Left hindlimb (tissue), 1 donor: ENCODE measurements at regions not wholly inside any gene's neighbourhood (a gene's known extent, or its start where the extent isn't known, plus 50 kb on each side); places are given as distances from the start of the nearest gene placed in this dataset.

Experiments
- DNase-seq: peaks from one replicate; pipeline ENCODE4 v3.0.0-alpha.2; 2018

DNA sequence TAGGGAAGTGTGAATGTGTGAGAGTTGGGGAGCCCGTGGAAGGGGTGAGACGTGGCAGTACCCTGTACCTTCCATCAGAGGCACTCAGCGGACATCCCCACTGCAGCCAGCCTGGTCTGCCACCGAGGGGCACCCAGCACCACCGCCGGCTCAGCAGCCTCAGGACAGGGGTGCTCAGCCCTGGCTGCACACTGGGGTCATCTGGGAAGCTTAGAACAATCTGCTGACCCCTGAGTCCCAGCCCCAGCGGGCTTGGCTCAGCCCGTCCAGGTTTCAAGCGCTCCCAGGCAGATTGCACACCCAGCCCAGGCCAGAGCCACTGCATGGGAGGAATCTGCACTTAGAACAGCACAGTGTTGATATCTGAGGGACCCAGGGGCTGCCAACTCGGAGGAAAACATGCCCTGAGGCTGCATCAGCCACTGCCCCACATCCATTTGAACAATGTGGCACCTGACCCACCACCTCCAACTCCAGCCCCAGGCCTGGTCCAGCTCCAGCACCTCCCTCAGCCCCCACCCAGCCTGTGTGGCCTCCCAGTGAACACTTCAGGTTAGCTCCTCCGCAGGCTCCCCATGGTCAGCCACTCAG is 147.1 kb upstream of the OTOS start:
- no peak for DNase-seq

DNA sequence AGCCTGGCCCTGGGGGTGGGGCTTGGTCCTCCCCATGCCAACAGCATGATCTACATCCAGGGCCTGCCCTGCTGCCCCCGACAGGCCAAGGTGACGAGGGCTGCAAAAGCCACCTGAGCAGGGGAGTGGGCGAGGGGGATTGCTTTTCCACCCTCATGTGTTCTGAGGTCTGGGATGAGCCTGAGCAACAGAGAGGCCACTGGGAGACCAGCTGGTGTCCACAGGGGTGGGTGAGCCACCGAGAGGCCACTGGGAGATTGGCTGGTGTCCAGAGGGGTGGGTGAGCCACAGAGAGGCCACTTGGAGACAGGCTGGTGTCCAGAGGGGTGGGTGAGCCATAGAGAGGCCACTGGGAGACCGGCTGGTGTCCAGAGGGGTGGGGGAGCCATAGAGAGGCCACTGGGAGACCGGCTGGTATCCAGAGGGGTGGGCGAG is 147.4 kb upstream of the GPC1 start:
- no peak for DNase-seq

DNA sequence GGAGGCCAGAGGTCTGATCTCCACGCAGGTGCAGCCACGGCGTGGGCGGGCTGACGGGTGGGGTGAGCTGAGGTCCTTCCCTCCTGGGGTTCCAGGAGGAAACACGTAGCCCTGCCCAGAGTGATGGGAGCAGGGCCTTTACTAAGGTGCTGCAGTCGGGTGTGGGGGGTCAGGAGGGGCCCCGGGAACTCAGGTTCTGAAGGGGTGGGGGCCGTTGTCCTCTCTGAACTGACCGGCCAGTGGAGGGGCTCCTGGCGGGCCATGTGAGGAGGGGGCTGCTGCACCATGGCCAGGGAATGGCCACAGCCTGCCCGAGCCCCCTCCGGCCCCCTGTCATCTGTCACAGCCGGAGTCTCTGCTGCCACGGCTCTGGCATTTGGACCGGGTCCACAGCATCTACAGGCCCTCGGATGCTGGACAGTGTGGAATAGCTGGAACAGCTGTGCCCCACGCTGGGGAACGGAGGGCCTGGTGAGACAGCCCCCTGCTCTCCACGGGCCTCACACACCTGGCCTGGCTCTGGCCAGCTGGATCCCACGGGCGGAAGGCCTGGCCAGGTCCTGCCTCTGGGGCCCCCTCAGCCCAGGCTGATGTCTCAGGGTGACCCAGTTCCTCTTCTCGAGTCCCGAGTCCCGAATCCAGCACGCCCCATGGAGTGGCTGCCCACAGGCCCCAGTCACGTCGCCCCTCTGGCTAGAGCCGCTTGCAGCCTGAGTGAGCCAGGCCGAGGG is 145.6 kb upstream of the GPC1 start:
- DNase-seq = no peak

DNA sequence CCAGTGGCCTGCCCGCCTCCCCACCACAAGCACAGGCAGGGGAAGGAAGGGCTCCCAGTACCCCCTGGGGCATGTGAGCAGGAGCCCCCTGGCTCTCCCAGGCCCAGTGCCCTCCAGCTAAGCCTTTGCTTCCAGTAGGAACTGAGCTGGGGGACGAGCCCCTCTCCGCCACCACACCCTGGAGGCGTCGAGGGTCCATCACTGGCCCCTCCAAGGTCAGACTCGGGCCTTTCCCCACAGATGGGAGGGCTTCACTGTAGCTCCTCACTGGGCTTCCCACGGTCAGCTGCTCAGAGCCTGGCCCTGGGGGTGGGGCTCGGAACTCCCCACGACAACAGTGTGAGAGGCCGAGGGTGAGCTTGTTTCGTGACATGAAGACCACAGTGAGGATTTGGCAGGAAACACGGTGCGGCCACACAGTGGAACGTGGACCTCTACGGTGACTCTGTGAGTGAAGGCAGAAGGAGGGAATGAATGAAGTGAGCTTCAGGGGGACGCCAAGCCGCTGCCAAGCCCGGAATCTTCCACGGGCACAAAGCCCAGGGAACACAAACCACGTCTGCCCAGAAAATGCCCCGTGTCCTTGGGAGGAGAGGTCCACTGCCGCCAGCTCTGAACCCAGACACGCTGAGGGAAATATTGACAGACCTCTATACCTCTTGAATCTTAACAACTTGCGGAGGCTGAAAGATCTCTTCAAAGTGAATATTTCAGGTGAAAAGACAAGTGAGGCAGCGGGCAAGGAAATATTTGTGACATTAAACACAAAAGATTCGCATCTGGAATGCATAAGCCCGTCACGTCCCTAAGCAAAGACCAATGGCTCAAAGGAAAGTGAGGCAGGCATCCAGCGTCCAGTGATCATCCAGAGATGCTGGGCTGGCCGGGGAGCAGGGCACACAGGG is 144.8 kb upstream of the GPC1 start:
- no peak for DNase-seq

DNA sequence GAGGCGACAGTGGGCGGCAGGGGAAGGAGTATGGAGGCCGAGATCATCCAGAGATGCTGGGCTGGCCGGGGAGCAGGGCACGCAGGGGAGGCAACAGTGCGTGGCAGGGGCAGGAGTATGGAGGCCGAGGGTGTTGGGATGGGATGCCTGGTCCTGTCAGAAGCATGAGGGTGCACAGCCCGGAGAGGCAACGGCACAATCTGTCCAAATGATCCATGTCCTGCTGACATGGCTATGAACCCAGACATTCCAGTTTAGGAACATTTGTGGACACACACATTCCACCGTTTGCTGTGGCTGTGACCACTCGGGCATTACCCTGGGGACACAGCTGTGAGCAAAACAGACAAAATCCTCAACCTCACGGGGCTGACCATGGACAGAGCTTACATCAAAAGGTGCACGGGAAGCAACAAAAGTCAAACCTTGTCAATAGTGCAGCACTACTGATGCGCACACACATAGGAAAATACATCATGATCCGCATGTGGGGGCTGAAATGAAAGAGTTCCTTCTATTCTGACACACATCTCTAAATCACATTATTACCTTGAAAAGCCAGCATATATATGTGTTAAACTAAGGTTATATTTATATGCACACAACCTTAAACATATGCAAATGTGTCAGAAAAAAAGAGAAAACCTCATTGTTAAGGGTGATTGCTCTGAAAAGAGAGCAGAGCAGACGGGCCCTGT is 144.0 kb upstream of the GPC1 start:
- DNase-seq = no peak

DNA sequence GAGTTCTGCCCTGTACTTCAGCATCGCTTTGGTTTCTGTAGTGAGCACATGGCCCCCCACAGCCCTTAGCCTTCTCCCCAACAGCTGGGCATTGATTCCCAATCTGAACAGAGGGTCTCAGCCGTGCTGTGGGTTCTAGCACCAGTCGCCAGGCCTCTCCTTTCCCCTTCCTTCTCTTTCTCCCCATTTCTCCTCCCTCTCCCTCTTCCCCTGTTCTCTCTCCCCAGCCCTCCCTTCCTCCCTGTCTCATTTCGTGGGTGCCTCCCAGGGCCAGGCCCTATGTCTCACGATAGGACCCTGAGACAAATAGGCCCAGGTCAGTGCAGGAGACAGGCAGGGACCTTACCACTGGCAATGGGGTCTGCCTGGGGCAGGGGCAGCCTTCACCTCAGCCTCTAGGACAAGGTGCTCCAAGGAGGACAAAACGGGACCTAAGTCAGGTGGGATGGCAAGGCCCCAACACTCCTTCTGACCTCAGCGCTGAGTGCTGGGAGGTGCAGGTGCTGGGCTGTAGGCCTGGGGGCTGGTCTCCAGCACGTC is 143.4 kb upstream of the GPC1 start:
- DNase-seq = no peak

DNA sequence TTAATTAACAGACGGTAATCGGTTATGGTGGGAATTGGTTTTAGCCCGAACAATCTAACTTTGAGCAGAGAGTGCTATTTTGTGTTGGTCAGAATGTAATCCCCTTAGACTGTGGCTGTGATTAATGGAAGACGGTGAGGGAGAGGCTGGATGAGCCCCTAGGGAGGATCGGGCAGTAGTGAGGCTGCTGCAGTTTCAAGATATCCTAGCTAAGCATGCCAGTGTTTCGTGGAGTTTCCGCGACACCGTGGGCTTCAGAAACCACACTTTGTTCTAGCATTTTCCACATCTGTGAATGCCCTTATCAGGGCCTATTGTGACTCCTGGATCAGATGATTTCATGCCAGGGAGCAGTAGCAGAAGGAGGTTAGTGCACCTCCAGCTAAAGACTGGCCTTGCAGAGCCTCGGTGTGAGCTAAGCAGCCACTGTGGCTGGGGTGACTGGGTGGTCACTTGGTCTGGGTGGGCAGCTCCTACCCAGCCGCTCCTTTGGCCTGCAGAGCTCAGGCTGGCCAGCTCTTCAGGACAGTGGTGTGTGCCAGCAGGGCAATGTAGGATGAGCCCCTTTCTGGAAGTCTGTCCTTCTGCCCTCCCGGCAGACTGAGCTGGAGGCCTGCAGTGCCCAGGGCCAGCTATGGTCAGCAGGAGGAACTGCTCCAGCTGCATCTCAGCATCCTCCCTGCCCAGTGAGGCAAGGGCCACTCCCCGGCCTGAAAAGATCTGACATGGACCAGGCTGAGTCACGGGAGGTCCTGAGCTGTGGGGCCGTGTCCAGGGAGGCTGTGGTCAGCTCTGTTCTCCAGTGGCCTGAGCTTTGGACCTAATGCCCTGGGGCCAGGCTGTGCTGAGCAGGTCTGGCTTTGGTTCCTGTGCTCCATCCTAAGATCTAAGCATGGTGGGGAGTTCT is 142.6 kb upstream of the GPC1 start:
- DNase-seq = no peak

DNA sequence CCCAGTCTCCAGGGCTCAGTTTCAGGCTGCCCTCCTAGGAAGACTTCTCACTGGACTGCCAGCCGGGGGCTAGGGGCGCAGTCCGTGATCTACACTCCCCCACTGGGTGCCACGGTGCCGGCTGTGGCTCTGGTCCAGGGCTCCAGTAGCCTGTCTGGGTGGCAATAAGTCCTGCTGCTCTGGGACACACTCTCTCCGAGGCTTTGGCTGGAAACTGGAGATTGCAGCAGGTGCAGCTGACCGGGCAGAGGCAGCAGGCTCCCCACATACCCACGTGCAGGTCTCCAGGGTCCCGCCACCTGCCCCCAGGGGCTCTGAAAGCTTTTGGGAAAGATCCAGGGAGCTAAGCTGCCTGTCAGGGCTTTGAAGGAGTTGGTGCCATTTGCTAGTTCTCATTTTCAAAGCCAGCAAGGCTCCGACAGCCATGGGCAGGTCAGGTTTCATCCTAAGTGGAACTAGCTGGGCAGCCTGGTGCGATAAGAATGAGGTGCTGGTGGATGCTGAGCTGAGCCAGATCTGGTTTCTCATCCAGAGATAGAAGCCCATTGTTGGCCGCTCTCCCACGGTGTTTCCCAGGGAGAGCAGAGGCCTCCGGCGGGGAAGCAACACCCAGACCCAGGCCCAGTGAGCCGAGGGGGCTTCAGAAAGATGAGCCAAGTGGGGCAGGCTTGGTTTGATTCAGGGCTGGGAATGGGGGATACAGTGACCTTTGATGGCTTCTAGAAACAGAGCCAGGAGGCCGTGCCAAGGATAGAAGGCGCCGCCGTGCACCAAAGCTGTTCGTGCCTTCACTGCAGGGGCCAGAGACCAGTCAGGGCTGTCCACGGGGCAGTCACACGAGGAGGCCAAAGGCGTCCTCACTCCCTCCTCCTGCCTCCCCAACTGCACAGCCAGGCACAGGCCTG is 141.7 kb upstream of the GPC1 start:
- DNase-seq = no peak

DNA sequence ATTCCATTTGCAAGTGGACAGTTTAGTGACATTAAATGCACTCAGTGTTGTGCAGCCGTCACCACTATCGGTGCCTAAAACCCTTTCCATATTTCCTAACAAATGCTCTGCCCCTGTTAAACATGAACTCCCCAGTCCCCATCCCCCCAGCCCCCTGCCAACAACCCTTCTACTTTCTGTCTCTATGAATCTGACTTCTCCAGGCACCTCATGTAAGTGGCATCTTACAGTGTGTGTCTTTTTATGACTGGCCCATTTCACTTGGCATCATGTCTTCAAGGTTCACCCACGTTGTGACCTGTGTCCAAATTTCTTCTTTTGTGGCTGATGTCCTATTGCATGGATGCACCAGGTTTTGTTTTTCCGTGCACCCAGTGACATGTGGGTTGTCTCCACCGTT is 140.9 kb upstream of the GPC1 start:
- no peak for DNase-seq

DNA sequence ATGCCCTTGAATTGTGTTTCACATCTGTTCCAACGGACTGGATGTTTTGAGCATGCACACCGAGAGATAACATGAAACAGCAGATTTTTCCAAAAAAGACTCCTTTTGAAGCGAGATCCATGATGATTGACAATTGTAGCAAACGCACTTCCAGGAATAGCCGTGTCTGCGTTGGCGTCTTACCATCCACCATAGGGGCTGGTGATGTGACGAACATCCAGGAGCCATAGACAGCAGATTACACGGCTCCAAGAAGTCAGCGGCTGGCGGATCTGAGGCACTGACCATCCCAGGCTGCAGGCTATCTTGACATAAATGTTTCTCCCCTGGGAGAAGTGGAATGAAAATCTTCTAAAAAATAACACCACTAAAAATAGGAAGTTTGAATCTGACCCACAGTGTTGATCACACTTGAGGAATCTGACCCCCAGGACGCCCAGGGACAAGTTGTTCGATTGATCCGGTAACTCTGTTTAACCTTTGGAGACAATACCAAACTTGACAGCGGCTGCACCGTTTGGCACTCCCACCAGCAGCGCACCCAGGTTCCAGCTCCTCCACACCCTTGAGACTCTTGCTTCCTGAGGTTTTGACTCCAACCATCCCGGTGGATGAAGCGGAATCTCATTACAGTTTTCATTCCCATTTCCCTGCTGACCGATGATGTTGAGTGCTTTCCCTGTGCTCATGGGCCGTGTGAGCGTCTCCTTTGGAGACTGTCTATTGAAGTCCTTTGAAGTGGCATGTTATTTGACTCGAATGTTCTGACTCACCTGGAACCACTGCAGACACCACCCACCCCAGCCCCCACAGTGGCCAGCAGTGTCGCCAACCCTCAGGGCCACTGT is 140.0 kb upstream of the GPC1 start:
- DNase-seq = no peak

DNA sequence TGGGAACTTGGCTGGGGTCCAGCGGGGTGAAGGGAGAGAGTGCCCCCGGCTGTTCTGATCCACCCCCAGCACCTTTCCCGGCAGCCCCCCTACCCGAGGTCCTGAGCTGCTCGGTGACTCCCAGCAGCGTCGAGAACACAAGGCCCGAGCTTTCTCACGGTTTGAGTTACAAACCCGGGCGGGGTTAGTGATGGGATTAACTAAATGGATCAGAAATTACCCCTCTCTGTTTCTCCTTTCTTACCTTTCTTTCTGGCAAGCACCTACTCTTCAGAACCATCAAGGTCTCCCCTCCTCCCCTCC is 139.4 kb upstream of the GPC1 start:
- DNase-seq = no peak

DNA sequence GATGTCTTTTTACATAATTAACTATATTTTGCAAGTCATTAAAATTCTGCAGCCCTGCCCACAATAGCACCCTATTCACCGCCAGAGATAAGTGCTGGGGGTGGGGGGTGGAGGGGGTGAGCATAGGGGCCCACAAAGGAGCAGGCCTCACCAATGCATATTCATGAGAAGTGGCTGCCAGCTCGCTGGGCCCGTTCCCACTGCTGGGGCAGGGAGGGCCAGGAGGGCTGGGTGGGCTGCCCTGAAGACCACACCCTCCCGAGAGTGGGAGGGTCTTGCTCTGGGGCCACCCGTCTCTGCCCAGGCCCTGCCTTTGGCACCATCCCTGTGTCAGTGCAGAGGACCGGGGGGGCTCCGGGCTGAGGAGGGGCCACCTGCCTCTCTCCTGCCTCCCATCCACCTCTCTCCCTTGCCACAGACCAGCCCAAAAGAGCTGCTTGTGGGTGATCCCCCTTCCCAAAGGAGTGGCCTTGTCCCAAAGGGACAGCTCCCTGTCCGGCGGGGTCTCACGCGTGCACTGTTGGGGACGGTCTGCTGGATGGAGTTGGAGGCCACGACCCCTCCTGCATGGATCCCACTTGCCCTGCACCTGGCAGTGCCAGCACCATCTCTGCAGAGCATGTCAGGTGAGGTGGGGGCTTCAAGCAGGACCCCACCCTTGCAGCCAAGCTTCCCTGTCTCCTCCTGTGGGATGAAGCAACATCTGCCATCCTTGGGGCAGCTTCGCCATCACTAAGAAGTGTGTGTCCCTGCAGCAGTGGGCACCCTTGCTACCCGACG is 138.8 kb upstream of the GPC1 start:
- DNase-seq = no peak

DNA sequence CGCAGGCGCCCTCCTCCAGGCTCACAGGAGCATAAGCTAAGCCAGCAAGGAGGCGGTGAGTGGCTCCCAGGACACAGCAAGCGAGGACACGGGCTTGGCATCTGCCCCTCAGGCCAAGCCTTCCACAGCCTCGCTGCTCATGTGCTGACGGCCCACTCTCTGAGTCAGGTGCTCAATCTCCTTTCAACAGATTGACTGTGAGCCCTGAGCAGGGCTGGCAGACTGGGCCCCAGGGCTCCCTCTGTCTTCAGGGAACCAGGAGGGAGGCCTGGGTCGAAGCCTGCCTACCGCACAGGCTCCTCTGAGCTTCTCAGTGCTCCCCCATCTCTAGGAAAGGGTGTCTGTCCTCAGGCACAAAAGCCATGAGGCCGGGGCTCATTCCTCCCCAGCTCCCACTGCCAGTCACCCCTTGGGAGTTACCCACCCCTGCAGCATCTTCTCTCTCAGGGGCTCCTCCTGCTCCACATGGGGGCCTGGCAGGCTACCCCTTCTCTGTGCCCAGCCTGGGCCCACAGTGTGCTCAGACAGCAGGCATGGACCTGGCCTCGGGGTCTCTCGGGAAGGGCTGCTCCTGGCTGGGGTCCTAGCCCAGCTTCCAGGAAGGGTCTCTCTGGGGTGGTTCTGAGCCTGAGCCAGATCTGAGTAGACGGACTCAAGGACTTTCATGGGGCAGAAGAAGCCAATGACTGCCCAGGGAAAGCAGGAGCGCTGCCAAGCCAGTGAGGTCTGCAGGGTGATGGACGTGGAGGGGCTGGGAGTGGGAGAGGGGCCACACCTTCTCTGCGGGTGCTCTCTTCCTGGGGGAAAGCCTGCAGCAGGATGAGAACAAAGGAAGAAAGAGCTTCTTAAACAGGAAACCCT is 138.0 kb upstream of the GPC1 start:
- DNase-seq = no peak

DNA sequence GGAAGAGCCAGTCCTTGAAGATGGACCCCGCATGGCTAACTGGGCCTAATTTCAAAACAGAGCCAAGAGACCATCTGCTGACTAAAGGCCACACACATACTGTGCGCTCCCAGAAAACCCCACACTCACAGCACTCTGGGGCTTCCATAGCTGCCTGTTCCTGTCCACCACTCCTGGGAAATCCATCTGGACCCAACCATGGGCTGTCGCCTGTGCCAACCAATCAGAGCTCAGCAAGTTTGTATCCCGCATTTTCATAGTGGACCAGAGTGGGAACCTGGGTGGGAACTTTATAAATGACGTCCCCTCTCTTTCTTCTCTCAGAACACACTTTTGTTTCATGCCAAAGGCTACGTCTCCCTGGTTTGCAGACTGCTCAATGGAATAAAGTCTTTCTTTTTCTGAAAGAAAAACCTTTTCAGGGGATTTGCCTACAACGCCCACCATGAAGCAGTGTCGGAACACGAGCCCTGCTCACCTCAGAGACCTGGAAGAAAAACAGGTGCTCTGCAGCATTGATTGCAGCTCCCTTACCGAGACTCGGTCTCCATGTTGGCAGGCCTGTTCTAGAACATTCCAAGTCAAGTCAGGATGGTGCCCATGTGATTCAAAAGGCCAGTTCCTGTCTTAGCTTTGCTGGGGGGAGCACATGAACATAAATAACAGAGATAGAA is 137.2 kb upstream of the GPC1 start:
- no peak for DNase-seq

DNA sequence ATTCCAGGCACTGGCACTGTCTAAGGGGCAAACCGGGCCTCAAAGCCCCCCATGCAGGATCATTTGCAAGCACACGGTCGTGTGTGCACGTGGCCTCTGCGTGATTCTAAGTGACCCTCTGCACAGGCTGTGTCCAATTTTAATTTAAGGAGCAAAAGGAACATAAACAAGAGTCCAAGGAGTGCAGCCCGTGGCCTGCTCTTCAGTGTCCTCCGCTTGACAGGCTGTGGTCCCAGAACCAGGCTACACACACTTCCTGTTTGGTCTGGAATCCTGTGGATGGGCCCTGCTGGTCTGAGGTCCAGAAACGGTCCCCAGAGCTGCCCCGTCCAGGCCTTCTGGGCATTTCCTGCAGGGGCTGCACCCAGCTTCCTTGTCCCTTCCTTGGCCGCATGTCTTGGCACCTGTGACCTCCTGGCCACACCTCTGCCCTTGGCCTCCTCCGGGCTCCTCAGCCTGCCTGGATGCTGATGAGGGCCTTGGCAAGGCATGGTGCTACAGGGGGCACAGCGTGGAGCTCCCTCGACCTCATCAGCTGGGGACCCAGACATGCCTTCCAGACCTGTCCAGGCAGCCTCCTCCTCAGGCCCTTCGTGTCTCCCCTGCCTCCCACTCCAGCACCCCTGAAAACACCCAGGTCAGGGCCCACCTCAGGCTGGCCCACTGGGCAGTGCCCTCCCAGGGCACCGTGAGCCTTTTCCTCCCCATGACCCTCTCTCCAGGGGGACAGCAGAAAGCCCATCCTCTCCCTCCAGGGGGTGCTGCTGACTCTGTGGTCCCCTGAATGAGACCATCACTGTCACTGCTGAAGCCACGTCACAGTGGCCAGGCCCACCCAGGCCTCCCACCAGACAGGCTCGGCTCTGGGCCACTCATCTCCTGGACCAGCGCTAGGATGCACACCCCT is 136.4 kb upstream of the GPC1 start:
- DNase-seq = no peak

DNA sequence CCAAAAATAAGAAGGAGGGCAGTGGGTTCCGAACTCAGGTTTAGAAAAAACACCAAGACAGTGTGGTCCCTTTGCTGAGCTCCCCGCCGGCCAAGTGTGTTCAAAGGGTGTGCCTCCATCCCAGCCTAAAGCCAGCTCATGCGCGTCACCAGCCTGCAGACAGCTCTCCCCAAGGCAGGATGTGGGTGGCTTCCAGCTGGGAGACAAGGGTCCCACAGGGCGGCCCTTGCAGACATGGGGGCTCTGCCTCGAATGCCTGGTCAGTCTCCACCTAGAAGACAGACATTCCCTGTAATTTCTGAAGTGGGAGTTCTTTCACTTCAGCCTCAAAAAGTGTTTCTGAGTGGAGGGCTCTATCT is 135.8 kb upstream of the GPC1 start:
- no peak for DNase-seq
